ENCODE measurements at regions not wholly inside any gene's neighbourhood (a gene's known extent, or its start where the extent isn't known, plus 50 kb on each side); places are given as distances from the start of the nearest gene placed in this dataset.

- H3K9me3 ChIP-seq: no peaks in the 10 kb centered on the region
- no peaks in the 10 kb centered on the region for H3K36me3 ChIP-seq
- no peak overlapping the region for H3K27ac ChIP-seq
- no peak overlapping the region for H3K4me3 ChIP-seq
- no peaks in the 10 kb centered on the region for H3K27me3 ChIP-seq (replicated peaks; ENCODE audit: insufficient read depth)
- DNase-seq (ENCODE audit: low spot score) (no peak), ATAC-seq (ENCODE audit: insufficient number of reproducible peaks, low FRiP score, low read depth) (no peak)
- H3K4me1 ChIP-seq (ENCODE audit: control insufficient read depth in 1 of 2, low read depth in 2 of 2): peaks cover 4 to 20% of the 10 kb centered on the region in 2 donors
- TF ChIP-seq, protein P1, sequence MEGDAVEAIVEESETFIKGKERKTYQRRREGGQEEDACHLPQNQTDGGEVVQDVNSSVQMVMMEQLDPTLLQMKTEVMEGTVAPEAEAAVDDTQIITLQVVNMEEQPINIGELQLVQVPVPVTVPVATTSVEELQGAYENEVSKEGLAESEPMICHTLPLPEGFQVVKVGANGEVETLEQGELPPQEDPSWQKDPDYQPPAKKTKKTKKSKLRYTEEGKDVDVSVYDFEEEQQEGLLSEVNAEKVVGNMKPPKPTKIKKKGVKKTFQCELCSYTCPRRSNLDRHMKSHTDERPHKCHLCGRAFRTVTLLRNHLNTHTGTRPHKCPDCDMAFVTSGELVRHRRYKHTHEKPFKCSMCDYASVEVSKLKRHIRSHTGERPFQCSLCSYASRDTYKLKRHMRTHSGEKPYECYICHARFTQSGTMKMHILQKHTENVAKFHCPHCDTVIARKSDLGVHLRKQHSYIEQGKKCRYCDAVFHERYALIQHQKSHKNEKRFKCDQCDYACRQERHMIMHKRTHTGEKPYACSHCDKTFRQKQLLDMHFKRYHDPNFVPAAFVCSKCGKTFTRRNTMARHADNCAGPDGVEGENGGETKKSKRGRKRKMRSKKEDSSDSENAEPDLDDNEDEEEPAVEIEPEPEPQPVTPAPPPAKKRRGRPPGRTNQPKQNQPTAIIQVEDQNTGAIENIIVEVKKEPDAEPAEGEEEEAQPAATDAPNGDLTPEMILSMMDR (IDR thresholded peaks at IDR 0.05): no peak
These were observed 118.2 kb upstream of the ADGRL2 start for GRCh38 chr1:81682490-81682889.

DNA sequence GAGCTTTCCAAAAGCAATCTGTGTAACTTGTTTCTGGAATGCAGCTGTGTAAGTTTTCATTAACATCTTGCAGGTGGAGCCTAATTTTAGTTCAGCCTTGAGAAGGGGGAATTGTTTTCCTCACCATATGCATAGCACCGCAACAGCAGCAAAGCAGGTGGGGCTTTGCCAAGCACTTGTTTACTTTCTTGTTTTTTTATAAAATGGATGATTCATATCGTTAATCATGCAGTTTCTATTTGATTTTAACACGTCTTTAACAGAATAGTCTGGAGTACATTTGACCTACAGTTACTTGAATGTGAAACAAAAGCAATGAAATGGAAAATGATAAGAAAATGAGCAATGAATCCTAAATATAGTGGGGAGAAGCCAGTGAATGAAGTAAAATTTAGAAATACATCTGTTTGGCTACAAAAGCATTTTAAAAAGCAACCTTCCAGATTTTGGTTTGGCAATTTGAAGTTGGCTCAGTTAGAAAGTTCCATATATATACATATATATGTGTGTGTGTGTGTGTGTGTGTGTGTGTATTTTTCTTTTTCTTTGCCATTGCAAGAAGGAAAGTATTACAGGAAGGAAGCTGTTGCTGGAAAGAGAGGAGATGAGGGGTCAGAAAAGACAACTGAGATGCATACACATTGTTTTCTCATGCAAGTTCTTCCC lies 119.0 kb upstream of the ADGRL2 start:
- no peak for ATAC-seq (ENCODE audit: insufficient number of reproducible peaks, low FRiP score, low read depth)

DNA sequence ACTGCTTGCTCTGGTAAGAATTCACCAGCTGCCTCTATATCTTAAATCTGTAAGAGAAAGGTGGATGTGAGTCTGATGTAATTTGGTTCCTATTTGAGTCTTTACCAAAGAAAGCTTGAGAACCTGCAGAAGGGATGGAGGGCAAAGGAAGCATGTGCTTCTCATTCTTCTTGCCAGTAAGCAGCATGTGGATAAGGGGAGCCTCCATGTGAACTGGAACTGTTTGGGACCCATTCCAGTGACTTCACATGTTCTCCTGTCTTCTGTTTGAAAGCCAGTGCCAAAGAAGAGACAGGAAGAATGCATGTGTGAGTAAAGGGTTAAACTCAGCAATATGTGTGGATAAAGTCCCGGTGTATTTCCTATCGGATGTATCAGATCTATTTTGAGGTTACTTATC lies 119.6 kb upstream of the ADGRL2 start:
- H3K27me3 ChIP-seq (replicated peaks; ENCODE audit: insufficient read depth): no peaks in the 10 kb centered on the region
- DNase-seq (ENCODE audit: low spot score) (no peak), ATAC-seq (ENCODE audit: insufficient number of reproducible peaks, low FRiP score, low read depth) (no peak)
- peak overlapping the region; percentile 43 for H3K4me3 ChIP-seq
- H3K9me3 ChIP-seq: no peaks in the 10 kb centered on the region
- no peaks in the 10 kb centered on the region for H3K36me3 ChIP-seq
- TF ChIP-seq, protein P1 (IDR thresholded peaks at IDR 0.05): no peak
- peaks cover 4 to 20% of the 10 kb centered on the region in 2 donors for H3K4me1 ChIP-seq (ENCODE audit: control insufficient read depth in 1 of 2, low read depth in 2 of 2)
- H3K27ac ChIP-seq: no peak overlapping the region

More for the DNA sequence above, 119.0 kb upstream of the ADGRL2 start:
- Histone ChIP-seq H3K4me3 (peak overlapping the region; percentile 43), H3K4me1 (ENCODE audit: control insufficient read depth in 1 of 2, low read depth in 2 of 2) (peaks cover 4 to 20% of the 10 kb centered on the region in 2 donors), H3K36me3 (no peaks in the 10 kb centered on the region), H3K27me3 (replicated peaks; ENCODE audit: insufficient read depth) (no peaks in the 10 kb centered on the region), H3K27ac (no peak overlapping the region), H3K9me3 (no peaks in the 10 kb centered on the region)
- no peak for DNase-seq (ENCODE audit: low spot score)
- TF ChIP-seq, protein P1 (IDR thresholded peaks at IDR 0.05): no peak

GRCh38 chr1:81679942-81680341 lies 120.8 kb upstream of the ADGRL2 start:
- DNase-seq (ENCODE audit: low spot score) (no peak), ATAC-seq (ENCODE audit: insufficient number of reproducible peaks, low FRiP score, low read depth) (no peak)
- Histone ChIP-seq H3K9me3 (no peaks in the 10 kb centered on the region), H3K4me1 (ENCODE audit: control insufficient read depth in 1 of 2, low read depth in 2 of 2) (peaks cover 4 to 20% of the 10 kb centered on the region in 2 donors), H3K27ac (no peak overlapping the region), H3K4me3 (no peak overlapping the region), H3K36me3 (no peaks in the 10 kb centered on the region), H3K27me3 (replicated peaks; ENCODE audit: insufficient read depth) (no peaks in the 10 kb centered on the region)
- TF ChIP-seq, protein P1 (IDR thresholded peaks at IDR 0.05): no peak

GRCh38 chr1:81678779-81679178 lies 122.0 kb upstream of the ADGRL2 start:
- H3K27ac ChIP-seq: no peak overlapping the region
- no peaks in the 10 kb centered on the region for H3K27me3 ChIP-seq (replicated peaks; ENCODE audit: insufficient read depth)
- no peak for ATAC-seq (ENCODE audit: insufficient number of reproducible peaks, low FRiP score, low read depth)
- peaks cover 4 to 20% of the 10 kb centered on the region in 2 donors for H3K4me1 ChIP-seq (ENCODE audit: control insufficient read depth in 1 of 2, low read depth in 2 of 2)
- no peaks in the 10 kb centered on the region for H3K9me3 ChIP-seq
- H3K36me3 ChIP-seq: no peaks in the 10 kb centered on the region
- H3K4me3 ChIP-seq: no peak overlapping the region
- no peak for DNase-seq (ENCODE audit: low spot score)
- TF ChIP-seq, protein P1 (IDR thresholded peaks at IDR 0.05): no peak
